Transverse colon (tissue), 4 donors: ENCODE measurements at regions not wholly inside any gene's neighbourhood (a gene's known extent, or its start where the extent isn't known, plus 50 kb on each side); places are given as distances from the start of the nearest gene placed in this dataset.
A peak's percentile ranks its signal among the peaks of the same experiment; 100 is the strongest.

Experiments used
- EP300 ChIP-seq: sonication (generic); formaldehyde crosslinking; IDR thresholded peaks from one replicate; pipeline ENCODE4 v1.6.1; 2017; ENCODE audit warnings: antibody characterized with exemption, low read depth
- POLR2A ChIP-seq: fragments of 450-650 bp; IDR thresholded peaks from one replicate; pipeline ENCODE4 v1.6.1; 2016; ENCODE audit warnings: antibody characterized with exemption, mild to moderate bottlenecking, moderate library complexity
- POLR2AphosphoS5 ChIP-seq, 3 donors: sonication (generic); formaldehyde crosslinking; IDR thresholded peaks; one replicate each; pipeline ENCODE4 v1.6.1; 2016; ENCODE audit warnings: antibody characterized with exemption in 3 of 3
- TF ChIP-seq, protein P1 (sequence below), 5 experiments: fragments of 200-600 bp in 3 of 5; fragments of 450-650 bp in 2 of 5; sonication (generic) in 3 of 5; IDR thresholded peaks; 1 replicate in 2 of 5; 2 replicates in 3 of 5; pipeline ENCODE4 v1.5.1; 2016 to 2017; ENCODE audit warnings: antibody characterized with exemption in 5 of 5, inconsistent platforms in 3 of 5, mild to moderate bottlenecking in 2 of 5, moderate library complexity in 1 of 5

GRCh38 chr10:31586723-31587638 is 268.0 kb downstream of the ZEB1 start:
- TF ChIP-seq, protein P1, sequence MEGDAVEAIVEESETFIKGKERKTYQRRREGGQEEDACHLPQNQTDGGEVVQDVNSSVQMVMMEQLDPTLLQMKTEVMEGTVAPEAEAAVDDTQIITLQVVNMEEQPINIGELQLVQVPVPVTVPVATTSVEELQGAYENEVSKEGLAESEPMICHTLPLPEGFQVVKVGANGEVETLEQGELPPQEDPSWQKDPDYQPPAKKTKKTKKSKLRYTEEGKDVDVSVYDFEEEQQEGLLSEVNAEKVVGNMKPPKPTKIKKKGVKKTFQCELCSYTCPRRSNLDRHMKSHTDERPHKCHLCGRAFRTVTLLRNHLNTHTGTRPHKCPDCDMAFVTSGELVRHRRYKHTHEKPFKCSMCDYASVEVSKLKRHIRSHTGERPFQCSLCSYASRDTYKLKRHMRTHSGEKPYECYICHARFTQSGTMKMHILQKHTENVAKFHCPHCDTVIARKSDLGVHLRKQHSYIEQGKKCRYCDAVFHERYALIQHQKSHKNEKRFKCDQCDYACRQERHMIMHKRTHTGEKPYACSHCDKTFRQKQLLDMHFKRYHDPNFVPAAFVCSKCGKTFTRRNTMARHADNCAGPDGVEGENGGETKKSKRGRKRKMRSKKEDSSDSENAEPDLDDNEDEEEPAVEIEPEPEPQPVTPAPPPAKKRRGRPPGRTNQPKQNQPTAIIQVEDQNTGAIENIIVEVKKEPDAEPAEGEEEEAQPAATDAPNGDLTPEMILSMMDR (IDR thresholded peaks at IDR 0.05) = no peak
- TF ChIP-seq POLR2A (peak; percentile 22), EP300 (no peak), POLR2AphosphoS5 (IDR thresholded peaks at IDR 0.05) (no peak)
